ENCODE measurements at regions not wholly inside any gene's neighbourhood (a gene's known extent, or its start where the extent isn't known, plus 50 kb on each side); places are given as distances from the start of the nearest gene placed in this dataset.

GRCh38 chr16:86979984-86980553 is 337.1 kb downstream of the C16orf95 start:
- no peak for DNase-seq (ENCODE audit: low read depth)

DNA sequence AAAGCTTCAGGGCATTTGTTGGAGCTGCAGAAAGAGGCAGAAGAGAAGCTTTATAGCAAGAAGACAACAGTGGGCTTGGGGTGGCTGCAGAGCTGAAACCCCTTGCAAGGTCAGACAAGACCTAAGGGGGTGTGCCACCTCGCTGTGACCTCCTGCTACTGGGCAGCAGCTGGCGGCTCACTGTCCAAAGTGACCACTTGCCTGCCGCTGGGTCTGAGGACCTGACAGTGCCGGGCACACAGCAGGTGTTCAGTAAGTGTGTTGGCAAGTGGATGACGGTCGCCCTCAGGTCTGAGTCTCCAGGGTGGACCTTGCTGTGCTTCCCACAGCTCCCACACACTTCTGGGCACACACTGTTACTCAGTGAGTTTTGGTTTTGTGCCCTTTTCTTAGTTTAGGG is 336.5 kb downstream of the C16orf95 start:
- no peak for DNase-seq (ENCODE audit: low read depth)

- DNase-seq (ENCODE audit: low read depth): no peak
Observed at GRCh38 chr16:86982347-86982596, 334.9 kb downstream of the C16orf95 start.

GRCh38 chr16:86982912-86983311 is 334.3 kb downstream of the C16orf95 start:
- no peak for DNase-seq (ENCODE audit: low read depth)

DNA sequence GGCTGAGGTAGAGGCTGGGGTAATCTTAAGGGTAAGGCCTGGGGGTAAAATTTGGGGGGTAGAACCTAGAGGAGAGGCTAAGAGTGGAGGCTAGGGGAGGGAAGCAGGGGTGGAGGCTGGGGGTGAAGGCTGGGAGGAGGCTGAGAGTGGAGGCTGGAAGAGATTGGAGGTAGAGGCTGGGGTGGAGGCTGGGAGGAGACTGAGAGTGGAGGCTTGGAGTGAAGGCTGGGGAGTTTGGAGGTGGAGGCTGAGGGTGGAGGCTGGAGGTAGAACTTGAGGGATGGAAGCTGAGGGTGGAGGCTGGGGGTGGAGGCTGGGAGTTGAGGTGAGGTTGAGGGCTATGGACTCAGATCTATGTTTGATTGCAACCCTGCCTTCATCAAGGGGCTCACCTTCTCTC is 333.6 kb downstream of the C16orf95 start:
- no peak for DNase-seq (ENCODE audit: low read depth)

DNA sequence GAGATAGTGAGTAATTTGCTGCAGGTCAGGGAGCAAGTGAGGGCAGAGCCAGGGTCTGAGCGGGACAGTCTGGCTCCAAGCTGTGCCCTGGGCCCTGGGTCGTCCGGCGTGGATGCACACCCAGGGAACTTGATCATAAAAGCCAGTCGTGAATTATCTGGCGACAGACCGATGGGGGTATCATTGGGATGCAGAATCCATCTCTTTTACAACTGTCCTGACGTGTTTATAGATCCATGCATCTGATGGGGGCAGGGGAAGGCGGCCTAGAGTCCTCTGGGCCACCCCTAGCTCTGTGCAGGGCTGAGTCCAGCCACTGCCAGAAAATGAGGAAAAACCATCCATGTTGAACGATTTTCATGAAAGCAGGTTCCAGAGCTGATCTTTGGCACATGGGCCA is 332.8 kb downstream of the C16orf95 start:
- DNase-seq (ENCODE audit: low read depth): no peak

- no peak for DNase-seq (ENCODE audit: low read depth)
Observed at GRCh38 chr16:86984991-86985647, 332.1 kb downstream of the C16orf95 start.

- no peak for DNase-seq (ENCODE audit: low read depth)
Observed at GRCh38 chr16:86985648-86986015, 331.6 kb downstream of the C16orf95 start.

DNA sequence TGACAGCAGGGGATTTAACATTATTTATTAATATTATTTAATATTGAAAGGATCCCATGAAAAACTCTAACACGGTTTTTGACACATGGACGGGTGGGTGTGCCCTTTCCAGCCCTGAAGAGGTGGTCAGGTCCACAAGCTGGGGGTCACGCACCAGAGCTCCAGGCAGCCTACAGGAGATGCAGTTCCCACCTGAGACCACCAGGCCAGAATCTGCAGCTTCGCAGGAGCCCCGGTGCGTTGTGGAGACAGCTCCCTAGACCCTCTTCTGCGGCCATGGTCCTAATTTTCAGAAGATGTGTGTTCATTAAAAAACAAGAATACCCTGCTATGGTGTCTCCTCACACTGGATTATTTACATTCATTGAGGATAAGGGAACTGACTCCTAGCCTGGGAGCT is 331.1 kb downstream of the C16orf95 start:
- DNase-seq (ENCODE audit: low read depth): no peak

GRCh38 chr16:86986809-86987487 is 330.2 kb downstream of the C16orf95 start:
- DNase-seq (ENCODE audit: low read depth): no peak

DNA sequence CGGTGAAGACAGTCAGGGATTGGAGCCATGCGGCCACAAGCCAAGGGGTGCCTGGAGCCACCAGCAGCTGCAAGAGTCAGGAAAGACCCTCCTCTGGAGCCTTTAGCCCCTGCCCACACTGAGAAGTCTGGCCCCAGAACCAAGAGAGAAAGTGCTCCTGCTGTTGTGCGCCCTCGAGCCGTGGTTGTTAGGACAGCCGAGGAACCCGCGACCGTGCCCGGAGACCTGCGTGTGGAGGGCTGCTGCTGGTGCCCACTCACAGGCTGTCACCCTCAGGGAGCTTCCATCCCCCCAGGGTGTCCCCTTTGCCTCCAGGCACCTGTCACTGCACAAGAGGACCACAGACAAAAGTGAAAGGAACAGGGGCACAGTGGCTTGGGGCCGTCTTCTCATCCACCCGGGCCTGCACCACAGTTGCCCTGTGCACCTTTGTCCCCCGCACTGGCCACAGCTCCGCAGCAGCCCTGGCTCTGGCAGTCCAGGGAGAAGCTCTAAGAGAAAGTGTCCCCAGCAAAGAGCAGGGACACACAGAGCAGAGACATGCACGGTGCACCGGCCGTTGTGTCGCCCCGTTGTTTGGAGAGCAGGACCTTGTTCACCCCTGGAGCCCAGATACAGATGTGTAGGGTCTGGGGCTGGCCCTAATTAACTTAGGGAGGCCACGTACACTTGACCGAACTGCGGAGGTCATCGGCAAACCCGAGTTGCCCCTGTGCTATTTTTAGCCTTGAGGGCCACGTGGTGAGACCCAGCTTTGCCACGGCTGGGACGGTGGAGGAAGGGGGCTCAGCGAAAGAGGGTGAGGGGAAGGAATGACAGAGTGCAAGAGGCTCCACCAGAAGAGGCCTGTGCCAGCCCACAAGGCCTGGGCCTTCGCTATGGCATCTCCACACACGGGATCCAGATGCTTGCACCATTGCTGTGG is 329.2 kb downstream of the C16orf95 start:
- no peak for DNase-seq (ENCODE audit: low read depth)

- DNase-seq (ENCODE audit: low read depth): no peak
Observed at GRCh38 chr16:86988920-86989696, 328.1 kb downstream of the C16orf95 start.

DNA sequence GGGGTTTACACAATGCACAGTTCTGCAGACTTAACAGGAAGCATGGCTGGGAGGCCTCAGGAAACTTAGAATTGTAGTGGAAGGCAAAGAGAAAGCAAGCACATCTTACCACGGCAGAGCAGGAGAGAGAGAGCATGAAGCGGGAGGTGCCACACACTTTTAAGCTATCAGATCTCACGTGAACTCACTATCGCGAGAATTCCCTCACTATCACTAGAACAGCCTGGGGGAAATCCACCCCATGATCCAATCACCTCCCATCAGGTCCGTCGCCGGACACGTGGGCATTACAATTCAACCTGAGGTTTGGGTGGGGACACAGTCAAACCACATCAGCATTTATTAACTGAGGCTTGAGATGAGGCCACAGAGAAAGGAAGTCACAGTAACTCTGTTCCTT is 326.7 kb downstream of the C16orf95 start:
- no peak for DNase-seq (ENCODE audit: low read depth)

- no peak for DNase-seq (ENCODE audit: low read depth)
Observed at GRCh38 chr16:86991679-86992078, 325.5 kb downstream of the C16orf95 start.

GRCh38 chr16:86992587-86992986 is 324.6 kb downstream of the C16orf95 start:
- DNase-seq (ENCODE audit: low read depth): no peak

DNA sequence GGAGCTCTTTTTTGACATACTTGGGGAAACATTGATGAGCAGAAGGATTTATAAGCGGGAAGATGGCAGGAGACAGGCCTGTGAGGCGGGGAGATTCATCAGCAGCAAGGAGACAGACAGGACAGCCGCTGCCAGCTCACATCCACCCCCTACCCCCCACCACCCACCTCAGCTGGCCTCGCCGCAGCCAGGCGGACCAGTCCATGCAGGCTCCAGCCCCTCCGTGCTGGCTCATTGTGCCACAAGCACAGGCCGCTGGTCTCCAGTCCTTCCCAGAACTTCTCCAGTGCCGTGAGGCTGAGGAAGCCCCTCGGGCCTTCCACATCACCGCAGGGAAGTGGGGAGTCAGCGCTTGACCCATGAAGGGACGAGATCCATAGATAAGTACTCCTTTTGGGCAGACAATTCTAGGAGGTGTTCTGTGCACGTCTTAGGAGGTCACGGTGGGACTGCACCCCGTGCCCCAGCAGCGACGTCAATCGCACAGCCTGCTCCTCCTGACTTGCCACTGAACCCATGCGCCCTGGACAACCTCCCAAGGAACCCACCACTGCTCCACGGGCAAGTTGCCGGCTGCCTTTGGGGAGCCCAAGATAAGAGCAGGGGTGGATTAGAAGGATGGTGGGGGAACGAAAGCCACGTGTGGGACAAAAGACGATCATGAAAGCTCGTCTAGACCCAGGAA is 323.6 kb downstream of the C16orf95 start:
- DNase-seq (ENCODE audit: low read depth): no peak

DNA sequence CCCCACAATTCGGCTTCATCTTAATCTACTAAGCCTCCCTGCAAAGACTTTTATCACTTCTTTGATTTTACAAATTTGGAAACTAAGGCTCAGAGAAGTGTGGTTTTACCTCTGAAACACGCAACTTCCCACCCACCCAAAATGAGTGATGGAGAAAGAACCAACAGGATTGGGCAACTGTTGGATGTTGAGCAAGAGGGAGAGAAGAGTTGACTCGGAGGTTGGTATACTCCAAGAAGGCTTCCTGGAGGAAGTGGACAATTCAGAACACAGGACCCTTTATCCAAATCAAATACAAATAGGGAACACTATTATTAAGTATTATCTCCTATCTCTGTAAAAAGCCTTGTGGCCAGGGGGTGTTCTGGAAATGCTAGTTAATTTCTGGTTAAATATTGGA is 323.0 kb downstream of the C16orf95 start:
- no peak for DNase-seq (ENCODE audit: low read depth)

- no peak for DNase-seq (ENCODE audit: low read depth)
Observed at GRCh38 chr16:86994651-86995171, 322.5 kb downstream of the C16orf95 start.

DNA sequence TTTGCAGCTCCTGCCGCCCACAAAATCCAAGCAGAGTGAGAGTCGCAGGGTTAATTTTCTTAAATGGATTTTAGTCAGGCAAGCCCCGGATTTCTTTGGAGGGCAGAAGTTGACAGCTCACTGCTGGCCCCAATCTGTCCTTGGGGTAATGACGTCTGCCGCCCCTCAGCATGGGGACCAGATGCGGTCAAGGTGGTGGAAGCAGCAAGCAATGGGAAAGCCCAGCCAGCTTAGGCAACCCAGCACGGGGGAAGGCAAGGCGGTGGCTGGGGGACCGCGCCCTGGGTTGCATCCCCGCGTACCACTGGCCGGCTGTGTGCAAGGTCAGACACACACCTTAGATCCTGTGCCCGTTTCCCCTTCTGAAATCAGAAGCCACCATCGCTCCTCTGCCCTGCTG is 321.7 kb downstream of the C16orf95 start:
- DNase-seq (ENCODE audit: low read depth): no peak

- no peak for DNase-seq (ENCODE audit: low read depth)
Observed at GRCh38 chr16:86996081-86996480, 321.1 kb downstream of the C16orf95 start.

- DNase-seq (ENCODE audit: low read depth): no peak
Observed at GRCh38 chr16:86997058-86997457, 320.1 kb downstream of the C16orf95 start.
